SK-N-SH (cell line): ENCODE measurements at regions not wholly inside any gene's neighbourhood (a gene's known extent, or its start where the extent isn't known, plus 50 kb on each side); places are given as distances from the start of the nearest gene placed in this dataset.

ENCODE experiments used
- CTCF ChIA-PET: fragments of 300-600, 350-600 bp; formaldehyde crosslinking; extraction: SDS; loops from one replicate; lab custom pipeline; 2021; lab: Yijun Ruan, JAX
- POLR2A ChIA-PET: fragments of 350-600 bp; sonication (Branson Sonifier 250); formaldehyde crosslinking; extraction: SDS; loops from one replicate; lab custom pipeline; 2020; ENCODE audit warnings: antibody characterized with exemption, inconsistent platforms; lab: Yijun Ruan, JAX
- DNase-seq: peaks from one replicate; pipeline ENCODE4 v3.0.0; 2012
- H2AFZ ChIP-seq: fragments of 200-600 bp; sonication (generic); 2 replicates; pipeline ENCODE4 v1.8.1; 2016; ENCODE audit warnings: antibody characterized with exemption, mild to moderate bottlenecking, low read depth
- H3F3A ChIP-seq: fragments of 200-600 bp; sonication (generic); replicated peaks from 2 replicates; pipeline ENCODE3; 2016; ENCODE audit warnings: antibody characterized with exemption, mild to moderate bottlenecking; ENCODE audit not compliant: insufficient read depth
- H3K27ac ChIP-seq, 2 experiments: fragments of 200-500 bp in 1 of 2; fragments of 200-600 bp in 1 of 2; sonication (Bioruptor generic) in 1 of 2; sonication (generic), shearing (Covaris generic) in 1 of 2; 2 replicates each; pipeline versions ENCODE4 v1.5.1 to v1.6.1; 2014 to 2016; ENCODE audit warnings: low read depth in 2 of 2, inconsistent platforms in 1 of 2, low read length in 1 of 2, mild to moderate bottlenecking in 1 of 2, mixed read lengths in 1 of 2
- H3K27me3 ChIP-seq: fragments of 200-600 bp; sonication (generic), shearing (Covaris generic); 2 replicates; pipeline ENCODE4 v1.6.1; 2016; ENCODE audit warnings: mixed run types; ENCODE audit not compliant: insufficient read depth
- H3K36me3 ChIP-seq, 2 experiments: fragments of 200-500 bp in 1 of 2; fragments of 200-600 bp in 1 of 2; sonication (Bioruptor generic) in 1 of 2; sonication (generic) in 1 of 2; replicated peaks in 1 of 2; 2 replicates each; pipeline versions ENCODE3 to v1.5.1; 2014 to 2016; ENCODE audit warnings: low read length in 1 of 2, mild to moderate bottlenecking in 1 of 2; ENCODE audit not compliant: insufficient read depth in 2 of 2, control insufficient read depth in 1 of 2
- H3K4me1 ChIP-seq, 2 experiments: fragments of 200-500 bp in 1 of 2; fragments of 200-600 bp in 1 of 2; sonication (Bioruptor generic) in 1 of 2; sonication (generic), shearing (Covaris generic) in 1 of 2; 2 replicates each; pipeline versions ENCODE4 v1.5.1 to v1.6.1; 2014 to 2016; ENCODE audit warnings: low read depth in 1 of 2, low read length in 1 of 2, mixed run types in 1 of 2; ENCODE audit not compliant: insufficient read depth in 2 of 2, control insufficient read depth in 1 of 2
- H3K4me2 ChIP-seq: fragments of 200-600 bp; sonication (generic), shearing (Covaris generic); 2 replicates; pipeline ENCODE4 v1.6.1; 2017; ENCODE audit warnings: mixed run types
- H3K4me3 ChIP-seq, 2 experiments: fragments of 200-500 bp in 1 of 2; fragments of 200-600 bp in 1 of 2; sonication (Bioruptor generic) in 1 of 2; sonication (generic), shearing (Covaris generic) in 1 of 2; 2 replicates each; pipeline versions ENCODE4 v1.5.1 to v1.8.1; 2014 to 2016; ENCODE audit warnings: low read depth in 2 of 2, inconsistent platforms in 1 of 2, low read length in 1 of 2, mild to moderate bottlenecking in 1 of 2, mixed read lengths in 1 of 2, moderate library complexity in 1 of 2
- H3K79me2 ChIP-seq: fragments of 200-600 bp; sonication (generic); 2 replicates; pipeline ENCODE4 v1.8.1; 2017; ENCODE audit warnings: mild to moderate bottlenecking; ENCODE audit not compliant: insufficient read depth
- H3K9ac ChIP-seq: fragments of 200-600 bp; sonication (generic); 2 replicates; pipeline ENCODE4 v1.6.1; 2017; ENCODE audit warnings: mixed run types
- H3K9me2 ChIP-seq: fragments of 200-600 bp; sonication (generic); 2 replicates; pipeline ENCODE4 v1.6.1; 2017; ENCODE audit warnings: mixed run types
- H3K9me3 ChIP-seq: fragments of 200-600 bp; sonication (generic); 2 replicates; pipeline ENCODE4 v1.6.1; 2017; ENCODE audit warnings: mixed run types, mild to moderate bottlenecking, moderate library complexity
- H4K20me1 ChIP-seq: fragments of 200-600 bp; sonication (generic); 2 replicates; pipeline ENCODE4 v1.6.1; 2017; ENCODE audit warnings: mild to moderate bottlenecking, mixed run types; ENCODE audit not compliant: insufficient read depth
- CHD2 ChIP-seq: fragments of 150-350 bp; IDR thresholded peaks from 2 replicates; pipeline ENCODE4 v1.6.1; 2018; ENCODE audit warnings: low read length; ENCODE audit not compliant: partially characterized antibody
- CTCF ChIP-seq: fragments of 200-600 bp; sonication (generic); IDR thresholded peaks from 2 replicates; pipeline ENCODE4 v1.6.1; 2017; ENCODE audit warnings: antibody characterized with exemption, mild to moderate bottlenecking, moderate library complexity
- ELF1 ChIP-seq: IDR thresholded peaks from 2 replicates; pipeline ENCODE4 v1.4.0; 2012
- EP300 ChIP-seq, 2 experiments: IDR thresholded peaks; 2 replicates each; pipeline versions ENCODE4 v1.4.0 to v1.6.1; 2012; ENCODE audit warnings: borderline replicate concordance in 1 of 2, low read depth in 1 of 2, low read length in 1 of 2
- FOSL2 ChIP-seq: IDR thresholded peaks from 2 replicates; pipeline ENCODE4 v1.4.0; 2012; ENCODE audit warnings: low read depth, mild to moderate bottlenecking, moderate library complexity, borderline replicate concordance
- GABPA ChIP-seq: IDR thresholded peaks from 2 replicates; pipeline ENCODE4 v1.4.0; 2012; ENCODE audit warnings: low read depth, mild to moderate bottlenecking
- GATA2 ChIP-seq: sonication (generic); formaldehyde crosslinking; IDR thresholded peaks from 2 replicates; pipeline ENCODE4 v1.5.0; 2020; ENCODE audit warnings: mild to moderate bottlenecking, missing genetic modification reagents
- JUND ChIP-seq: IDR thresholded peaks from 2 replicates; pipeline ENCODE4 v1.4.0; 2012
- MXI1 ChIP-seq: IDR thresholded peaks from 2 replicates; pipeline ENCODE4 v1.6.1; 2012; ENCODE audit warnings: mild to moderate bottlenecking, low read depth, low read length, improper control_type of control experiment
- NRF1 ChIP-seq: IDR thresholded peaks from 2 replicates; pipeline ENCODE4 v1.6.1; 2012; ENCODE audit warnings: low read depth, mild to moderate bottlenecking, low read length
- PBX3 ChIP-seq: IDR thresholded peaks from 2 replicates; pipeline ENCODE4; 2012
- POLR2AphosphoS5 ChIP-seq: IDR thresholded peaks from 2 replicates; pipeline ENCODE4 v1.6.1; 2012; ENCODE audit warnings: low read depth, low read length
- RAD21 ChIP-seq: IDR thresholded peaks from 2 replicates; pipeline ENCODE4 v1.6.1; 2012; ENCODE audit warnings: mild to moderate bottlenecking, low read length
- RFX5 ChIP-seq: IDR thresholded peaks from 2 replicates; pipeline ENCODE4 v1.6.1; 2012; ENCODE audit warnings: mild to moderate bottlenecking, improper control_type of control experiment, low read length
- RXRA ChIP-seq: IDR thresholded peaks from 2 replicates; pipeline ENCODE4 v1.4.0; 2012; ENCODE audit warnings: low read depth, mild to moderate bottlenecking, borderline replicate concordance
- SMC3 ChIP-seq: IDR thresholded peaks from 2 replicates; pipeline ENCODE4 v1.6.1; 2012; ENCODE audit warnings: low read depth, low read length, improper control_type of control experiment
- TEAD4 ChIP-seq: IDR thresholded peaks from 2 replicates; pipeline ENCODE4 v1.4.0; 2012; ENCODE audit warnings: mild to moderate bottlenecking, borderline replicate concordance; ENCODE audit not compliant: insufficient read depth
- USF1 ChIP-seq: IDR thresholded peaks from 2 replicates; pipeline ENCODE4 v1.4.0; 2012; ENCODE audit warnings: low read depth, borderline replicate concordance
- YY1 ChIP-seq: IDR thresholded peaks from 2 replicates; pipeline ENCODE4 v1.4.0; 2012; ENCODE audit warnings: low read depth, mild to moderate bottlenecking
- WGBS: methylation state at CpG from one replicate; pipeline ENCODE4 v1.1.6; 2017; ENCODE audit warnings: low lambda C conversion rate; 5-methylcytosine and 5-hydroxymethylcytosine counted together
- TF ChIP-seq, protein P1 (sequence below): fragments of 150-350 bp; IDR thresholded peaks from 2 replicates; pipeline ENCODE4 v1.6.1; 2017; ENCODE audit warnings: antibody characterized with exemption, low read length, low read depth, borderline replicate concordance

DNA sequence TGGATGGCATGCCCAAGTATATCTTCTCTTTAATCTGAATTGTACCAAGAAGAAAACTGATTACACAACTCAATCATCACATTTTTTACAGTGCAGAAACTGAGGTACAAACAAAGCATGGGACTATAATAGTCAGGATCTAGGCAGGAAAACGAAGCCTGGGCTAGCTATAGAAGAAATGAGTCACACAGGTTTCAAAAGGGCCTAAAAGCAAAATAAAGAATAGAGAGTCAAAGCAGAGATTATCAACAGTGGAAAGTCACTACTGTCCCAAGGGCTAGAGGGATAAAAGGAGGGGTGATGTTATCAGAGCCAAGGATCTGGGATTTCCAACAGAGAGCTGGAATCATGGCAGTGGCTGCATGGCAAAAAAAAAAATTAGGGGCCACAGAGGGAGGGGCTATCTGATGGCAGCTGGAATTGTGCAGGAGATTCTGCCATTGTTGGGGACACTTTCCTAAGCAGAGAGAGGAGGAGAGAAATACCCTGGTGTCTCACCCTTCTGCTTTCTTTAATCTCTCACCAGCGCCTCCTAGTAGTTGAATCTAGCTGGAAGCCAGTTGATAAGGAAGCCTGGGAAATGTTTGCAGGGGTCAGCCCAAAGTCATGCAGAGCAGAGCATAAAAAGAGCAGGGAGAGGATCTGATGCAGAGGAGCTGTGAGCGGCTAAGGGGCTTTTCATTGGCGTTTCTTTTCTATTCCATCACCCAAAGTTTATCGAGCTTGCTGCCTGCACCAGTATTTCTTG is 343.2 kb downstream of the ACTL7B start:
- Histone ChIP-seq H2AFZ (no peak overlapping the region), H3K9me2 (no peaks in the 10 kb centered on the region)
- POLR2A ChIA-PET = no interaction called here
- WGBS = 28% methylated on average over 5 of the region's 5 CpGs
- TF ChIP-seq RXRA (no peak), TEAD4 (no peak), EP300 (IDR thresholded peaks at IDR 0.05; ENCODE audit: borderline replicate concordance in 1 of 2, low read depth in 1 of 2, low read length in 1 of 2) (no peak), MXI1 (no peak), YY1 (no peak), JUND (no peak), GABPA (no peak), CHD2 (no peak), ELF1 (no peak), RFX5 (no peak), NRF1 (no peak), SMC3 (no peak), CTCF (no peak), FOSL2 (no peak), POLR2AphosphoS5 (no peak), USF1 (no peak), RAD21 (no peak), GATA2 (no peak), PBX3 (no peak)
- TF ChIP-seq, protein P1, sequence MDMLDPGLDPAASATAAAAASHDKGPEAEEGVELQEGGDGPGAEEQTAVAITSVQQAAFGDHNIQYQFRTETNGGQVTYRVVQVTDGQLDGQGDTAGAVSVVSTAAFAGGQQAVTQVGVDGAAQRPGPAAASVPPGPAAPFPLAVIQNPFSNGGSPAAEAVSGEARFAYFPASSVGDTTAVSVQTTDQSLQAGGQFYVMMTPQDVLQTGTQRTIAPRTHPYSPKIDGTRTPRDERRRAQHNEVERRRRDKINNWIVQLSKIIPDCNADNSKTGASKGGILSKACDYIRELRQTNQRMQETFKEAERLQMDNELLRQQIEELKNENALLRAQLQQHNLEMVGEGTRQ = no peak
- TF ChIP-seq, all 33 proteins: peak for 0
- H3K4me1 ChIP-seq = no peaks in the 10 kb centered on the region
- H3K36me3 ChIP-seq = no peaks in the 10 kb centered on the region
- no peak overlapping the region for H3K4me3 ChIP-seq
- no peak overlapping the region for H3K9ac ChIP-seq
- H3K79me2 ChIP-seq = no peaks in the 10 kb centered on the region
- CTCF ChIA-PET = no interaction called here
- H4K20me1 ChIP-seq = no peaks in the 10 kb centered on the region
- no peaks in the 10 kb centered on the region for H3F3A ChIP-seq
- H3K4me2 ChIP-seq = no peak overlapping the region
- DNase-seq = no peak
- H3K27me3 ChIP-seq = no peaks in the 10 kb centered on the region
- H3K27ac ChIP-seq = no peak overlapping the region
- H3K9me3 ChIP-seq = no peaks in the 10 kb centered on the region
